Astrocyte (in vitro differentiated cells and primary cell): ENCODE measurements at regions not wholly inside any gene's neighbourhood (a gene's known extent, or its start where the extent isn't known, plus 50 kb on each side); places are given as distances from the start of the nearest gene placed in this dataset.

Experiments used
- DNase-seq: peaks from one replicate; pipeline ENCODE4 v3.0.0-alpha.2; 2010; ENCODE audit warnings: low read depth
- FAIRE-seq: peaks from 2 replicates; lab custom pipeline; 2011; peaks lifted over from hg19 to GRCh38; lab: Jason Lieb, UNC
- H2AFZ ChIP-seq: 2 replicates; pipeline ENCODE4 v1.6.0; 2012; ENCODE audit warnings: low read depth, low read length, inconsistent platforms
- H3K27ac ChIP-seq: 2 replicates; pipeline ENCODE4 v1.5.1; 2011; ENCODE audit warnings: low read depth, low read length, inconsistent platforms
- H3K27me3 ChIP-seq: 2 replicates; pipeline ENCODE4 v1.6.0; 2011; ENCODE audit warnings: low read length, inconsistent platforms; ENCODE audit not compliant: insufficient read depth
- H3K36me3 ChIP-seq: 2 replicates; pipeline ENCODE4 v1.5.1; 2011; ENCODE audit warnings: low read length, inconsistent platforms; ENCODE audit not compliant: insufficient read depth
- H3K4me1 ChIP-seq: 2 replicates; pipeline ENCODE4 v1.5.1; 2011; ENCODE audit warnings: low read length, inconsistent platforms; ENCODE audit not compliant: insufficient read depth
- H3K4me2 ChIP-seq: 2 replicates; pipeline ENCODE4 v1.6.0; 2012; ENCODE audit warnings: low read length, inconsistent platforms
- H3K4me3 ChIP-seq: 2 replicates; pipeline ENCODE4 v1.5.1; 2011; ENCODE audit warnings: low read depth, mild to moderate bottlenecking, low read length, inconsistent platforms; ENCODE audit not compliant: insufficient read depth
- H3K79me2 ChIP-seq: 2 replicates; pipeline ENCODE4 v1.6.0; 2012; ENCODE audit warnings: mild to moderate bottlenecking, low read length, inconsistent platforms; ENCODE audit not compliant: insufficient read depth
- H3K9ac ChIP-seq: 2 replicates; pipeline ENCODE4 v1.6.0; 2012; ENCODE audit warnings: mild to moderate bottlenecking, low read length, inconsistent platforms
- H3K9me3 ChIP-seq: 2 replicates; pipeline ENCODE4 v1.5.1; 2012; ENCODE audit warnings: low read depth, mild to moderate bottlenecking, low read length, inconsistent platforms; ENCODE audit not compliant: insufficient read depth
- H4K20me1 ChIP-seq: 2 replicates; pipeline ENCODE4 v1.6.0; 2012; ENCODE audit warnings: low read length, inconsistent platforms; ENCODE audit not compliant: insufficient read depth
- H3K27ac Mint-ChIP-seq: one replicate; pipeline ENCODE4 v1.8.0; 2021; ENCODE audit warnings: mild to moderate bottlenecking, mixed read lengths; ENCODE audit not compliant: unreplicated experiment
- H3K27me3 Mint-ChIP-seq: one replicate; pipeline ENCODE4 v1.8.0; 2021; ENCODE audit warnings: low read depth, mixed read lengths; ENCODE audit not compliant: unreplicated experiment
- H3K36me3 Mint-ChIP-seq: one replicate; pipeline ENCODE4 v1.8.0; 2021; ENCODE audit warnings: low read depth, mixed read lengths; ENCODE audit not compliant: unreplicated experiment
- H3K4me1 Mint-ChIP-seq: one replicate; pipeline ENCODE4 v1.8.0; 2021; ENCODE audit warnings: low read depth, mixed read lengths; ENCODE audit not compliant: unreplicated experiment
- H3K4me3 Mint-ChIP-seq: one replicate; pipeline ENCODE4 v1.8.0; 2021; ENCODE audit warnings: mild to moderate bottlenecking, moderate library complexity, mixed read lengths; ENCODE audit not compliant: unreplicated experiment
- H3K9me3 Mint-ChIP-seq: one replicate; pipeline ENCODE4 v1.8.0; 2021; ENCODE audit warnings: mild to moderate bottlenecking, mixed read lengths; ENCODE audit not compliant: unreplicated experiment
- EZH2 ChIP-seq: IDR thresholded peaks from 2 replicates; pipeline ENCODE4 v1.6.1; 2012; ENCODE audit warnings: mild to moderate bottlenecking, low read length, inconsistent platforms; ENCODE audit not compliant: insufficient read depth
- TF ChIP-seq, protein P1 (sequence below): IDR thresholded peaks from 2 replicates; pipeline ENCODE4 v1.5.1; 2011; ENCODE audit warnings: low read depth, mild to moderate bottlenecking, inconsistent platforms, low read length, moderate library complexity; ENCODE audit not compliant: insufficient read depth

DNA sequence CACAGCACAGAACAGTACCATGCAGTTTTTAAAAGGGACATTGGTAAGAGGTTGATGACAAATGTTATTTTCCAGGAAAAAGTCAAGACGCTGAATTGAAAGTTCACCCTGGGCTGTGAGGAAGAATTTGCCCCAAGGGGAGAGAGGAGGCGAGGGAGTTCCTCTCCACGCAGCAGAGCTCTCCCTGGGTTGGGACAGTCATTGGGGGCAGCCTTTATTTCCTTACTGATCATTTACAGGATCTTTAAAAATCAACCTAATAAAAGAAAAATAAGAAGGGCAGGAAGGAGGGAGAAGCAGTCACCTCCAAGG, 49.9 kb upstream of the WNT7B start:
- no peaks in the 10 kb centered on the region for H3K9me3 ChIP-seq
- peak overlapping the region; percentile 84 for H2AFZ ChIP-seq
- peak overlapping the region; percentile 76 for H3K4me3 Mint-ChIP-seq
- FAIRE-seq (no peak), DNase-seq (no peak)
- peak overlapping the region; percentile 69 for H3K27ac Mint-ChIP-seq
- peaks cover 45% of the 10 kb centered on the region for H3K27me3 Mint-ChIP-seq
- H3K79me2 ChIP-seq: no peaks in the 10 kb centered on the region
- peaks cover 25% of the 10 kb centered on the region for H3K4me1 ChIP-seq
- H3K36me3 ChIP-seq: no peaks in the 10 kb centered on the region
- no peak for TF ChIP-seq EZH2
- TF ChIP-seq, protein P1, sequence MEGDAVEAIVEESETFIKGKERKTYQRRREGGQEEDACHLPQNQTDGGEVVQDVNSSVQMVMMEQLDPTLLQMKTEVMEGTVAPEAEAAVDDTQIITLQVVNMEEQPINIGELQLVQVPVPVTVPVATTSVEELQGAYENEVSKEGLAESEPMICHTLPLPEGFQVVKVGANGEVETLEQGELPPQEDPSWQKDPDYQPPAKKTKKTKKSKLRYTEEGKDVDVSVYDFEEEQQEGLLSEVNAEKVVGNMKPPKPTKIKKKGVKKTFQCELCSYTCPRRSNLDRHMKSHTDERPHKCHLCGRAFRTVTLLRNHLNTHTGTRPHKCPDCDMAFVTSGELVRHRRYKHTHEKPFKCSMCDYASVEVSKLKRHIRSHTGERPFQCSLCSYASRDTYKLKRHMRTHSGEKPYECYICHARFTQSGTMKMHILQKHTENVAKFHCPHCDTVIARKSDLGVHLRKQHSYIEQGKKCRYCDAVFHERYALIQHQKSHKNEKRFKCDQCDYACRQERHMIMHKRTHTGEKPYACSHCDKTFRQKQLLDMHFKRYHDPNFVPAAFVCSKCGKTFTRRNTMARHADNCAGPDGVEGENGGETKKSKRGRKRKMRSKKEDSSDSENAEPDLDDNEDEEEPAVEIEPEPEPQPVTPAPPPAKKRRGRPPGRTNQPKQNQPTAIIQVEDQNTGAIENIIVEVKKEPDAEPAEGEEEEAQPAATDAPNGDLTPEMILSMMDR: no peak
- peak overlapping the region; percentile 85 for H3K4me2 ChIP-seq
- H4K20me1 ChIP-seq: no peaks in the 10 kb centered on the region
- H3K27me3 ChIP-seq: no peaks in the 10 kb centered on the region
- peak overlapping the region; percentile 70 for H3K9ac ChIP-seq
- no peaks in the 10 kb centered on the region for H3K9me3 Mint-ChIP-seq
- H3K27ac ChIP-seq: no peak overlapping the region
- H3K4me3 ChIP-seq: peak overlapping the region; percentile 47
- no peaks in the 10 kb centered on the region for H3K36me3 Mint-ChIP-seq
- peaks cover 4% of the 10 kb centered on the region for H3K4me1 Mint-ChIP-seq

DNA sequence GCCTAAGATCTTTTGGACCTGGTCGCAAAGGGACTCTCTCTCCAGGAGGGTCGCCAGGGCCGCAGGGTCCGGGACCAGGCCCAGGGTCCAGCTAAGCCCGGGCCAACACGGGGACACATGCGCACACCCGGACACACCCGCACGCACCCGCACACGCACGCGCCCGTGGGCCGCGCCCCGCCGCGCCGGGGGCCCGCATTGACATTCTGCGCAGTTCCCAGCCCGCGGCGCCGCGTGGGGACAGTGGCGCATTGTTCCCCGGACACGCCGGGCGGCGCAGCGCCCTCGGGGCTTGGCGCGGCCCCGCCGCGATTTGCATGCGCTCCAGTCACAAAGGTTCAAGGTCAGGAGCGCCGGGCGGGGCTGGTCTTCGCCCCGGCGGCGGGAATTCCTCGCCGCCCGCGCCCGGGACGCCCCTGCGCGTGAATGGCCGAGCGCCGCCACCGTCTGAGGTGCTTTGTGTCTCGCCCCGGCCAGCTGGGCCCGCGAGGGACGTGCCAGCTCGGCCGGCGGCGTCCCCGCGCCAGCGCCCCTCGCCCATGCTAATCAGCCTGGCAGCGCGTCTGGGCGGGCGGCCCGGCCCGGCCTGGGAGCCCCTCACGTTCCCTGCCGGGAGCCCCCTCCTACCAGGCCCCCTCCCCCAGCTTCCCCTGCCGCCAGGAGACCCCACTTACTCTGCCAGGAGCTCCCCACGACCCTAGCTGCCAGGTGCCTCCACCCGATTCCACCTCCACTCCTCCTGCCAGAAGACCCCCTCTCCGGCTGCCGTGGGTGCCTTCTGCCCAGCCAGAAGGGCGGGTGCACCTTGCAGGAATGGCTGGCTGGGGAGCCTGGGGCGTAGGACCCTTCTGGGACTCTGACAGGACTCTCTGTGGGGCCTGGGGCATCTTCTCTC, 50.5 kb upstream of the WNT7B start:
- TF ChIP-seq, protein P1: no peak
- peak overlapping the region; percentile 47 for H3K4me3 ChIP-seq
- H3K27me3 Mint-ChIP-seq: peaks cover 42% of the 10 kb centered on the region
- peak overlapping the region; percentile 70 for H3K9ac ChIP-seq
- peak overlapping the region; percentile 76 for H3K4me3 Mint-ChIP-seq
- H3K36me3 Mint-ChIP-seq: no peaks in the 10 kb centered on the region
- peaks cover 4% of the 10 kb centered on the region for H3K4me1 Mint-ChIP-seq
- no peaks in the 10 kb centered on the region for H3K9me3 ChIP-seq
- H3K79me2 ChIP-seq: no peaks in the 10 kb centered on the region
- FAIRE-seq (no peak), DNase-seq (no peak)
- H2AFZ ChIP-seq: peak overlapping the region; percentile 84
- no peaks in the 10 kb centered on the region for H3K36me3 ChIP-seq
- no peaks in the 10 kb centered on the region for H3K9me3 Mint-ChIP-seq
- H3K27me3 ChIP-seq: no peaks in the 10 kb centered on the region
- H4K20me1 ChIP-seq: no peaks in the 10 kb centered on the region
- peak overlapping the region; percentile 85 for H3K4me2 ChIP-seq
- no peak overlapping the region for H3K27ac ChIP-seq
- no peak overlapping the region for H3K27ac Mint-ChIP-seq
- H3K4me1 ChIP-seq: peaks cover 25% of the 10 kb centered on the region
